SU-DHL-6 (cell line): ENCODE measurements at regions not wholly inside any gene's neighbourhood (a gene's known extent, or its start where the extent isn't known, plus 50 kb on each side); places are given as distances from the start of the nearest gene placed in this dataset.
"Not testable (repeated sequence)": the region's sequence is repeated elsewhere in the genome, so short reads cannot be mapped to it uniquely, and the experiment has no call there.

Experiments
- H2AFZ ChIP-seq: fragments of 200-600 bp; sonication (generic); 2 replicates; pipeline ENCODE4 v1.6.1; 2014; ENCODE audit warnings: low read depth, mild to moderate bottlenecking, moderate library complexity, mixed read lengths, antibody characterized with exemption, low read length; ENCODE audit not compliant: severe bottlenecking
- H3F3A ChIP-seq: fragments of 200-600 bp; shearing (Covaris generic); 2 replicates; pipeline ENCODE4 v1.6.0; 2016; ENCODE audit warnings: antibody characterized with exemption, mild to moderate bottlenecking; ENCODE audit not compliant: insufficient read depth
- H3K27ac ChIP-seq: fragments of 200-600 bp; sonication (generic); 2 replicates; pipeline ENCODE4 v1.5.1; 2016; ENCODE audit warnings: low read depth, mild to moderate bottlenecking, low read length, moderate library complexity, mixed read lengths
- H3K27me3 ChIP-seq: fragments of 200-600 bp; sonication (generic), shearing (Covaris generic); 2 replicates; pipeline ENCODE4 v1.6.0; 2014; ENCODE audit warnings: mild to moderate bottlenecking, low read length
- H3K36me3 ChIP-seq: fragments of 200-600 bp; sonication (generic); 2 replicates; pipeline ENCODE4 v1.6.1; 2014; ENCODE audit warnings: mild to moderate bottlenecking, low read length, mixed read lengths
- H3K4me2 ChIP-seq: fragments of 300-600, 200-600 bp; shearing (Covaris generic), sonication (generic); 2 replicates; pipeline ENCODE4 v1.6.0; 2014; ENCODE audit warnings: low read length, low read depth, mild to moderate bottlenecking; ENCODE audit not compliant: poor library complexity, severe bottlenecking
- H3K4me3 ChIP-seq: fragments of 200-600 bp; sonication (generic); 2 replicates; pipeline ENCODE4 v1.5.1; 2014; ENCODE audit warnings: antibody characterized with exemption, low read length, mild to moderate bottlenecking, mixed read lengths; ENCODE audit not compliant: insufficient read depth, poor library complexity, severe bottlenecking
- H3K79me2 ChIP-seq: fragments of 200-600 bp; sonication (generic); 2 replicates; pipeline ENCODE4 v1.6.1; 2014; ENCODE audit warnings: mild to moderate bottlenecking, low read length, moderate library complexity; ENCODE audit not compliant: insufficient read depth
- H3K9ac ChIP-seq: fragments of 200-600 bp; sonication (generic); 2 replicates; pipeline ENCODE4 v1.7.0; 2014; ENCODE audit warnings: mild to moderate bottlenecking, low read length
- H3K9me2 ChIP-seq: fragments of 200-600 bp; sonication (generic); replicated peaks from 2 replicates; pipeline ENCODE4 v1.6.1; 2014; ENCODE audit warnings: low read length; ENCODE audit not compliant: insufficient read depth
- H3K9me3 ChIP-seq: fragments of 200-600 bp; sonication (generic); 2 replicates; pipeline ENCODE4 v1.6.1; 2014; ENCODE audit warnings: low read length, mixed read lengths; ENCODE audit not compliant: insufficient read depth
- H4K20me1 ChIP-seq: fragments of 200-600 bp; sonication (generic); 2 replicates; pipeline ENCODE4 v1.6.1; 2014; ENCODE audit warnings: low read depth, mild to moderate bottlenecking, antibody characterized with exemption, low read length, moderate library complexity, mixed read lengths
- EZH2phosphoT487 ChIP-seq: fragments of 200-600 bp; sonication (generic), shearing (Covaris generic); conservative IDR thresholded peaks from 2 replicates; pipeline ENCODE4 v1.6.1; 2018; ENCODE audit warnings: mild to moderate bottlenecking, antibody characterized with exemption, low read length, moderate library complexity, mixed read lengths
- TF ChIP-seq, protein P1 (sequence below): fragments of 200-600 bp; sonication (generic); IDR thresholded peaks from one replicate; pipeline ENCODE4 v1.5.1; 2017; ENCODE audit warnings: antibody characterized with exemption, mild to moderate bottlenecking, low read length, moderate library complexity; ENCODE audit not compliant: insufficient read depth, poor library complexity, severe bottlenecking

DNA sequence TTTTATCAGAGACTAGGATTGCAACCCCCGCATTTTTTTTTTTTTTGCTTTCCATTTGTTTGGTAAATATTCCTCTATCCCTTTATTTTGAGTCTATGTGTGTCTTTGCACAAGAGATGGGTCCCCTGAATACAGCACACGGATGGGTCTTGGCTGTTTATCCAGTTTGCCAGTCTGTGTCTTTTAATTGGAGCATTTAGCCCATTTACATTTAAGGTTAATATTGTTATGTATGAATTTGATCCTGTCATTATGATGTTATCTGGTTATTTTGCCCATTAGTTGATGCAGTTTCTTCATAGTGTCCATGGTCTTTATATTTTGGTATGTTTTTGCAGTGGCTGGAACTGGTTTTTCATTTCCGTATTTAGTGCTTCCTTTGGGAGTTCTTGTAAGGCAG, 220.9 kb downstream of the UTRN start:
- not testable (repeated sequence) for H3K9me2 ChIP-seq, H3F3A ChIP-seq, H3K27me3 ChIP-seq, H3K9ac ChIP-seq, H4K20me1 ChIP-seq, H3K27ac ChIP-seq, H3K9me3 ChIP-seq, H3K4me3 ChIP-seq, H3K4me2 ChIP-seq, H3K36me3 ChIP-seq, H2AFZ ChIP-seq, H3K79me2 ChIP-seq

DNA sequence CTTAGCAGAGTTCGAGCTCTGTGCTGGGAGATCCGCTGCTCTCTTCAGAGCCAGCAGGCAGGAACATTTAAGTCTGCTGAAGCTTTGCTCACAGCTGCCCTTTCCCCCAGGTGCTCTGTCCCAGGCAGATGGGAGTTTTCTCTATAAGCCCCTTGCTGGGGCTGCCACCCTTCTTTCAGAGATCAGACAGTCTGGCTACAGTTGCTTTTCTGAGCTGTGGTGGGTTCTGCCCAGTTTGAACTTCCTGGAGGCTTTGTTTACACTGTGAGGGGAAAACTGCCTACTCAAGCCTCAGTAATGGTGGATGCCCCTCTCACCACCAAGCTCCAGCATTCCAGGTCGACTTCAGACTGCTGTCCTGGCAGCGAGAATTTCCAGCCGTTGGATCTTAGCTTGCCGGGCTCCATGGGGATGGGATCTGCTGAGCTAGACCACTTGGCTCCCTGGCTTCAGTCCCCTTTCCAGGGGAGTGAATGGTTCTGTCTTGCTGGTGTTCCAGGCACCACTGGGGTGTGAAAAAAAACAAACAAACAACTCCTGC, 222.7 kb downstream of the UTRN start:
- H3K79me2 ChIP-seq, H3K4me2 ChIP-seq, H4K20me1 ChIP-seq, H3K36me3 ChIP-seq, H3K27me3 ChIP-seq, H3K4me3 ChIP-seq, H3K9me2 ChIP-seq, H3K9ac ChIP-seq, H3F3A ChIP-seq, H3K9me3 ChIP-seq, H2AFZ ChIP-seq, H3K27ac ChIP-seq: not testable (repeated sequence)

DNA sequence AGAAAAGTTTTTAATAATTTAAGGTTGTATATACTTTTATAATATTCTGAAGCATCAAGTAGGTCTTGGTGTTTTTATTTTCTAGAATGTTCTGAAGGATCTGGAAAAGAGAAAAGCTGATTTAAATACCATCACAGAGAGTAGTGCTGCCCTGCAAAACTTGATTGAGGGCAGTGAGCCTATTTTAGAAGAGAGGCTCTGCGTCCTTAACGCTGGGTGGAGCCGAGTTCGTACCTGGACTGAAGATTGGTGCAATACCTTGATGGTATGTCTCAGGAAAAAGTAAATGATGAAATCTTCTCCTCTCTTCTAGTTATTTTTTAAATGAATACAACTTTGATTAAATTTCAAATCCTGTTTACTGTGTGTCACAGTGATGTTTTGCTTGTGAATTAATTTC, 225.7 kb downstream of the UTRN start:
- no peaks in the 10 kb centered on the region for H4K20me1 ChIP-seq
- no peak overlapping the region for H3K4me3 ChIP-seq
- no peaks in the 10 kb centered on the region for H3K36me3 ChIP-seq
- H3K9me3 ChIP-seq, result no peaks in the 10 kb centered on the region
- H3K27ac ChIP-seq, result no peak overlapping the region
- no peak overlapping the region for H2AFZ ChIP-seq
- TF ChIP-seq EZH2phosphoT487, result no peak
- TF ChIP-seq, protein P1, sequence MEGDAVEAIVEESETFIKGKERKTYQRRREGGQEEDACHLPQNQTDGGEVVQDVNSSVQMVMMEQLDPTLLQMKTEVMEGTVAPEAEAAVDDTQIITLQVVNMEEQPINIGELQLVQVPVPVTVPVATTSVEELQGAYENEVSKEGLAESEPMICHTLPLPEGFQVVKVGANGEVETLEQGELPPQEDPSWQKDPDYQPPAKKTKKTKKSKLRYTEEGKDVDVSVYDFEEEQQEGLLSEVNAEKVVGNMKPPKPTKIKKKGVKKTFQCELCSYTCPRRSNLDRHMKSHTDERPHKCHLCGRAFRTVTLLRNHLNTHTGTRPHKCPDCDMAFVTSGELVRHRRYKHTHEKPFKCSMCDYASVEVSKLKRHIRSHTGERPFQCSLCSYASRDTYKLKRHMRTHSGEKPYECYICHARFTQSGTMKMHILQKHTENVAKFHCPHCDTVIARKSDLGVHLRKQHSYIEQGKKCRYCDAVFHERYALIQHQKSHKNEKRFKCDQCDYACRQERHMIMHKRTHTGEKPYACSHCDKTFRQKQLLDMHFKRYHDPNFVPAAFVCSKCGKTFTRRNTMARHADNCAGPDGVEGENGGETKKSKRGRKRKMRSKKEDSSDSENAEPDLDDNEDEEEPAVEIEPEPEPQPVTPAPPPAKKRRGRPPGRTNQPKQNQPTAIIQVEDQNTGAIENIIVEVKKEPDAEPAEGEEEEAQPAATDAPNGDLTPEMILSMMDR, result no peak
- H3F3A ChIP-seq, result no peaks in the 10 kb centered on the region
- H3K9me2 ChIP-seq, result no peaks in the 10 kb centered on the region
- no peak overlapping the region for H3K9ac ChIP-seq
- no peak overlapping the region for H3K4me2 ChIP-seq
- H3K27me3 ChIP-seq, result no peaks in the 10 kb centered on the region
- no peaks in the 10 kb centered on the region for H3K79me2 ChIP-seq

DNA sequence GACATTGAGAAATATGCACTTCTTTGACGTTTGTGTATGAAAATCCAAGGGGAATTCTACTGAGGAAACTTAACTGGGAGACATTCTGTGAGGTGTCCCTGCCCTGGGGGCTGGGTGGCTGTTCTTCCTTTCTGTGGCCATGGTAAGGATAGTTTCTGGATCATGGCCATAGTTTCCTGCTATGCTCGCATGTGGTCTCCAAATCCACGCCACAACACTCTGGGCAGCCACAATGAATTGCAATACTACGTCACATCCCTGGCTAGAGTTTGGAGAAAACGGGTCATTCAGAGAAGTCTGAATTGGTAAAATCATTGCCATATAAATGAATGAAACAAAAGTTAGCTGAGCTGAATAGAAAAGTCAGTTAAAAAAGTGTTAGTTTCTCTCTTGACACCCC, 230.6 kb downstream of the UTRN start:
- Histone ChIP-seq H3K9me3 (no peaks in the 10 kb centered on the region), H3K27ac (no peak overlapping the region), H3K9me2 (no peaks in the 10 kb centered on the region), H4K20me1 (no peaks in the 10 kb centered on the region), H3K9ac (no peak overlapping the region), H3K79me2 (no peaks in the 10 kb centered on the region), H3F3A (no peaks in the 10 kb centered on the region), H2AFZ (no peak overlapping the region), H3K4me3 (no peak overlapping the region), H3K27me3 (no peaks in the 10 kb centered on the region), H3K36me3 (no peaks in the 10 kb centered on the region), H3K4me2 (no peak overlapping the region)
- TF ChIP-seq, protein P1, result no peak
- no peak for TF ChIP-seq EZH2phosphoT487
